Endothelial cell (in vitro differentiated cells): ENCODE measurements at regions not wholly inside any gene's neighbourhood (a gene's known extent, or its start where the extent isn't known, plus 50 kb on each side); places are given as distances from the start of the nearest gene placed in this dataset.

Experiments
- DNase-seq: peaks from one replicate; pipeline ENCODE4 v3.0.0; 2021; ENCODE audit warnings: low spot score
- H3K27ac Mint-ChIP-seq: one replicate; pipeline ENCODE4 v1.8.0; 2021; ENCODE audit warnings: mixed read lengths, inconsistent platforms; ENCODE audit not compliant: unreplicated experiment
- H3K27me3 Mint-ChIP-seq: one replicate; pipeline ENCODE4 v1.8.0; 2021; ENCODE audit warnings: mild to moderate bottlenecking, moderate library complexity, mixed read lengths, inconsistent platforms; ENCODE audit not compliant: unreplicated experiment
- H3K36me3 Mint-ChIP-seq: one replicate; pipeline ENCODE4 v1.8.0; 2021; ENCODE audit warnings: mild to moderate bottlenecking, low read depth, mixed read lengths, inconsistent platforms; ENCODE audit not compliant: unreplicated experiment
- H3K4me1 Mint-ChIP-seq: one replicate; pipeline ENCODE4 v1.8.0; 2021; ENCODE audit warnings: mild to moderate bottlenecking, mixed read lengths, inconsistent platforms; ENCODE audit not compliant: unreplicated experiment
- H3K4me3 Mint-ChIP-seq: one replicate; pipeline ENCODE4 v1.8.0; 2021; ENCODE audit warnings: mild to moderate bottlenecking, mixed read lengths, inconsistent platforms; ENCODE audit not compliant: unreplicated experiment
- H3K9me3 Mint-ChIP-seq: one replicate; pipeline ENCODE4 v1.8.0; 2021; ENCODE audit warnings: mixed read lengths, inconsistent platforms; ENCODE audit not compliant: unreplicated experiment
- CTCF ChIP-seq: fragments of 200-600 bp; sonication (generic); IDR thresholded peaks from one replicate; pipeline ENCODE4 v1.5.0; 2021; ENCODE audit warnings: antibody characterized with exemption; ENCODE audit not compliant: unreplicated experiment

GRCh38 chr12:13546231-13546630, 349.7 kb downstream of the EMP1 start:
- H3K4me3 Mint-ChIP-seq, result no peak overlapping the region
- TF ChIP-seq CTCF, result no peak
- no peaks in the 10 kb centered on the region for H3K9me3 Mint-ChIP-seq
- H3K4me1 Mint-ChIP-seq, result peaks cover under 1% of the 10 kb centered on the region
- H3K36me3 Mint-ChIP-seq, result no peaks in the 10 kb centered on the region
- H3K27me3 Mint-ChIP-seq, result no peaks in the 10 kb centered on the region
- no peak overlapping the region for H3K27ac Mint-ChIP-seq
- no peak for DNase-seq

DNA sequence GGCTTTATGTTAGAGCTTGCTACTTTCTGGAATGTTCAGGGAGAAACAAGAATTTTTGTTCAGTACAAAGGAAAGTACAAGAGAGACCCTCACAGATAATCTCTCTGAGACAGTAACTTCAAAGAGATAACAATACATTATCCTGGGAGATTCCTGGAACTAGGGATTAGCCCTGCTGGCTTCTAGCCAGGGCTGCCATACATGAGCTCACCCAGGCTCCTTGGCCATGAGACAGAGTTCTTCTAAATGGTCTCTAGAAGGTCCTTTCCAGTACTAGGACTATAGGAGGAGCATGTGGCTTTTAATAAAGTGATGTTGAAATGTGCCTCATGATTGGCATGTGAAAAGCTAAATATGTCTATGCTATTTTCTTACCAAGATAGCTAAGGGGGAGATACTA, 342.5 kb downstream of the EMP1 start:
- H3K36me3 Mint-ChIP-seq, result no peaks in the 10 kb centered on the region
- H3K4me3 Mint-ChIP-seq, result no peak overlapping the region
- no peak overlapping the region for H3K27ac Mint-ChIP-seq
- TF ChIP-seq CTCF, result no peak
- peaks cover 8% of the 10 kb centered on the region for H3K4me1 Mint-ChIP-seq
- no peak for DNase-seq
- no peaks in the 10 kb centered on the region for H3K9me3 Mint-ChIP-seq
- no peaks in the 10 kb centered on the region for H3K27me3 Mint-ChIP-seq

- no peak for DNase-seq
- no peak for TF ChIP-seq CTCF
- no peaks in the 10 kb centered on the region for H3K36me3 Mint-ChIP-seq
- H3K27me3 Mint-ChIP-seq, result no peaks in the 10 kb centered on the region
- H3K4me3 Mint-ChIP-seq, result no peak overlapping the region
- peaks cover 8% of the 10 kb centered on the region for H3K4me1 Mint-ChIP-seq
- H3K9me3 Mint-ChIP-seq, result no peaks in the 10 kb centered on the region
- no peak overlapping the region for H3K27ac Mint-ChIP-seq
These were observed 341.6 kb downstream of the EMP1 start for GRCh38 chr12:13538136-13538535.

GRCh38 chr12:13537623-13538022, 341.1 kb downstream of the EMP1 start:
- Mint-ChIP-seq H3K36me3 (no peaks in the 10 kb centered on the region), H3K4me1 (peaks cover 8% of the 10 kb centered on the region), H3K27ac (no peak overlapping the region), H3K27me3 (no peaks in the 10 kb centered on the region), H3K9me3 (no peaks in the 10 kb centered on the region), H3K4me3 (no peak overlapping the region)
- TF ChIP-seq CTCF, result no peak
- DNase-seq, result no peak

DNA sequence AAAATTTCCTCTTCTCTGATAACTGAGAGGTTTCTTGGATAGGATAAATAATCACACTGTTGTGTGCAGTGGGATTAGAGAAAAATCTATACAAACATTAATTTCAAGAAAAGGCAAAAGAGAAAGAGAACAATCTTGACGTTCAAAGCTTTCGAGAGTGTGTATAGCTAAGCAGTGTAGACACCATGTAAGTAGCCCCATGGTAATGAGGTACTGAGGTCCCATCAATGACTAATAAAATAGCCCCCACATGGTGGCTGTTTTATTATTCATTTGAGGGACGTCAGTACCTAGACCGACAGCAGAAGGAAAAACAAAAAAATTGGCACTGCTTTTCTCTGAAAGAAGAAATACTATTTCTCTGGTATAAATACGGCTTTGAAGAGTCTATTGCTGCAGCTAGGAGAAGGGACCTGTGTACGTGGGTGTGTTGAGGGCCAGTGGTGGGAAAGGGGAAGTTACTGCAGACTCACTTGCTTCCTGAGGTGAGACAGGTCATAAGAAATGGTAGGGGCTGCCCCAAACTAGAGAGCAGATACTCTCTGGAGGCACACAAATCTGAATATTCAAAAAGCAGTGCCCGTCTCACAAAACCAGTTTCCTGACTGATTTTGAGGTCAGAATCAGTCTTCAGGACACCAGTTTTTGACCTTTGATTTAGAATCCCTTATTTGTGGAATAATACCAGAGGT, 339.8 kb downstream of the EMP1 start:
- Mint-ChIP-seq H3K36me3 (no peaks in the 10 kb centered on the region), H3K27ac (no peak overlapping the region), H3K4me3 (no peak overlapping the region), H3K27me3 (no peaks in the 10 kb centered on the region), H3K4me1 (peaks cover 8% of the 10 kb centered on the region), H3K9me3 (no peaks in the 10 kb centered on the region)
- TF ChIP-seq CTCF, result no peak
- DNase-seq, result no peak
